SW 1271 (cell line): ENCODE measurements at regions not wholly inside any gene's neighbourhood (a gene's known extent, or its start where the extent isn't known, plus 50 kb on each side); places are given as distances from the start of the nearest gene placed in this dataset.

Experiments
- DNase-seq, 2 experiments: peaks; one replicate each; lab custom pipeline; 2025; lab: John Stamatoyannopoulos, UW

- no peak for DNase-seq
Observed at GRCh38 chr1:30819244-30819571, 61.6 kb upstream of the LAPTM5 start.

- no peak for DNase-seq
Observed at GRCh38 chr1:30818568-30819243, 61.1 kb upstream of the LAPTM5 start.

GRCh38 chr1:30817548-30817947 lies 60.0 kb upstream of the LAPTM5 start:
- no peak for DNase-seq

- DNase-seq = no peak
Observed at GRCh38 chr1:30817077-30817438, 59.5 kb upstream of the LAPTM5 start.

GRCh38 chr1:30816211-30817076 lies 58.9 kb upstream of the LAPTM5 start:
- peak in 1 of 2 experiments; percentile 22 for DNase-seq

GRCh38 chr1:30815556-30815955 lies 58.0 kb upstream of the LAPTM5 start:
- no peak for DNase-seq

GRCh38 chr1:30814292-30814691 lies 56.7 kb upstream of the LAPTM5 start:
- no peak for DNase-seq

GRCh38 chr1:30812076-30812475 lies 54.5 kb upstream of the LAPTM5 start:
- DNase-seq = no peak

GRCh38 chr1:30811187-30811586 lies 53.6 kb upstream of the LAPTM5 start:
- no peak for DNase-seq

GRCh38 chr1:30810416-30811080 lies 53.0 kb upstream of the LAPTM5 start:
- DNase-seq = no peak

GRCh38 chr1:30809514-30810263 lies 52.1 kb upstream of the LAPTM5 start:
- peak in 1 of 2 experiments; percentile 52 for DNase-seq

- no peak for DNase-seq
Observed at GRCh38 chr1:30808067-30808662, 50.6 kb upstream of the LAPTM5 start.

- no peak for DNase-seq
Observed at GRCh38 chr1:30807318-30808066, 49.9 kb upstream of the LAPTM5 start.
